Stimulated activated CD4-positive, alpha-beta T cell treated with anti-CD3 and anti-CD28 coated beads, Interleukin-2, amount 100 ng/mL, for 4 hours (primary cell): ENCODE measurements at regions not wholly inside any gene's neighbourhood (a gene's known extent, or its start where the extent isn't known, plus 50 kb on each side); places are given as distances from the start of the nearest gene placed in this dataset.
"Not testable (repeated sequence)": the region's sequence is repeated elsewhere in the genome, so short reads cannot be mapped to it uniquely, and the experiment has no call there.

Experiments
- DNase-seq: peaks from one replicate; pipeline ENCODE4 v3.0.0-alpha.2; 2020; ENCODE audit warnings: low read depth

GRCh38 chr20:1754306-1754705, 96.7 kb upstream of the SIRPG start:
- no peak for DNase-seq

GRCh38 chr20:1752045-1752444, 94.5 kb upstream of the SIRPG start:
- DNase-seq: no peak

DNA sequence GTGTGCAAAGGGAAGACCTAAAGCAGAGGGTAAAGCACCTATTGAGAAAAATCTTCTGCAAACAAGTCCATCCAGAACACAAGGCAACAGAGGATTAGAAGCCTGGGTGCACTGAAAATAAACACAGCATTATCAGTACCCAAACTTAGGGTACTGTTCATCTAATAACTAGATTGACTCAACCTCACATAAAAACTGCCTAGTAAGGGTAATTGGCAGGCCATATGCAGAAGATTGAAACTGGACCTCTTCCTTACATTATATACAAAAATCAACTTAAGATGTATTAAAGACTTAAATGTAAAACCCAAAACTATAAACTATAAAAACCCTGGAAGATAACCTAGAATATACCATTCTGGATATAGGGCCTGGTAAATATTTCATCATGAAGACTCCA, 91.2 kb upstream of the SIRPG start:
- DNase-seq: no peak

DNA sequence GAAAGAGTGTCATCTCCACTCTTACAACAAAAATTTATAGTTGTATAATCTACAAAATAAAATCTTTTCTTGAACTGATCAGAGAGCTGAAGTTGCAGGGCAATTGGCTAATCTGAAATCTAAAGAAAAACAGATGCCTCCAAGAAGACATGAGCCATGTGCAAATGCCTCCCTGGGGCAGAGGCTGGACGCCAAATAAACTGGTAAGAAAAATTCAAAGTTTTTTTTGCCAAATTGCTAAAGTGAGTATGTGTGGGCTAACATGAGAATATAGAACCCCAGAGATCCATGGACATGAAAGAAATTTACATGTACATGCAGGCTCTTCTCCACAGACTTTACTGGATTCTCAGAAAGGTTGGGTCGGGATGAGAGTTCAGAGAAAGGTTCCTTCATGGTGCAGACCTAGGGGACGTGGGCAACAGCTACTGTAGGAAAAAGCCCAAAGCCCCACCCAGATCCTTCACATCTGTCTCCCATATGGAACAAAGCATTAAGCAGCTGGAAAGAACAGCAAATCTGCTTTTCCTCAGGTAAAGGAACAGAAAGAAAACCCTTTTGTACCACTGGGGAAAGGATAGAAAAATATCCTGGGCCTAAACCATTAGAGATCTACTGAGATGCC, 90.5 kb upstream of the SIRPG start:
- no peak for DNase-seq

GRCh38 chr20:1742049-1742434, 84.5 kb upstream of the SIRPG start:
- DNase-seq: not testable (repeated sequence)

DNA sequence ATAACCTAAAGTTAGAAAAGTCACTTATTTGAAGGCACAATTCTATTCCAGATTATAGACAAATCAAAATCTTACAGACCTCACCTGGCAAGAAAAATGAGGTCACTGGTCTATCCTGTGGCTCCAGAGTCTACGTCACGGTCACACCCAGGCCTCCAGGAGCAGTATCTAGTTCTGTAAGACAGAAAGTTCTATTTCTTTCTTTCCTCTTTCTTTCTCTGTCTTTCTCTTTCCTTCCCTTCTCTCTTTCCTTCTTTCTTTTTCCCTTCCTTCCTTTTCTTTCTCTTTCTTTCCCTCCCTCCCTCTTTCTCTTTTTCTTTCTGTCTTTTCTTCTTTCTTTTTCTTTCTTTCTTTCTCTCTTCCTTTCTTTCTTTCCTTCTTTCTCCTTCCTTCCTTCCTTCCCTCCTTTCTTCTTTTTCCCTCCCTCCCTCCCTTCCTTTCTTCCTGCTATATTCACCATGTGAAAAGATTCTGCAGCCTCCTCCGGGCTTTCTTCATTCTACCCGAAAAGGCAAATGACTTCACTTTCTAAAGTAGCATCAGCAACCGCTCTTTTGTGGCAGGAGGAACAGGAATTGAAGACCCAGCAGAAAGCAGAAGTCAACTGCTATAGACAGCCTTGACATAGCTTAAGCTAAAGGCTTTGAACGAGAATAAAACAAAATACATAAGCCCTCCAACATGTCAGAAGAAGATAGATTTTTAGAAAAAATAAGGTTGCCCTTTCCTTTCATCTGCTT, 83.9 kb upstream of the SIRPG start:
- no peak for DNase-seq

- DNase-seq: no peak
Measured at GRCh38 chr20:1737134-1737533, 79.6 kb upstream of the SIRPG start.

- no peak for DNase-seq
Measured at GRCh38 chr20:1735417-1736089, 78.0 kb upstream of the SIRPG start.

DNA sequence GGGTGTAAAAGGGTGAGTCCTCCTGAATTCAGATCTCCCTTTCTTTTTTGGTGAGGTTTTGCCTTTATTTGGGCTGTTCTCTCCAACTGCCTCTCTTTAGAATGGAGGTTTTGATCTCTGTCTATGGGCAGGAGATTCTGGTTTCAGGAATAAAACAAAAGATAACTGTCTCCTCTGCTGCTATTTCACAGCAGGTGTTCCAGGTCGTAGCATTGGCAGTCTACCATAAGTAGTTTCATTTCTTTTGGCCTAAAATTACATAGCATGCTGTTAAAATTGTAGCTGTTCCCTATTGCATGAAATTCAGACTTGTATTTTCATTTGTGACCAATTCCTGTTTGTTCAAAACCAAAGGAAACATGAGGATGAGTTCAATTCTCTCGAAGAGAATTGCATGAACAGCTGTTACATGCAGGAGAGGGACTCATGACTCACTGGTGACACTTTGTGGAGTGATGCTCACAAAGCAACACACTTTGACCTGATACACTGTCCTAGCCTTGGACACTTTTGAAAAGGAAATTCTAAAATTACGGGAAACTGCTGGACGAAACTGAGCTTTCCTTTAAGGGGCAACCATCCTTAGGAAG, 76.8 kb upstream of the SIRPG start:
- DNase-seq: peak; percentile 25

GRCh38 chr20:1731828-1732375, 74.3 kb upstream of the SIRPG start:
- peak; percentile 59 for DNase-seq

DNA sequence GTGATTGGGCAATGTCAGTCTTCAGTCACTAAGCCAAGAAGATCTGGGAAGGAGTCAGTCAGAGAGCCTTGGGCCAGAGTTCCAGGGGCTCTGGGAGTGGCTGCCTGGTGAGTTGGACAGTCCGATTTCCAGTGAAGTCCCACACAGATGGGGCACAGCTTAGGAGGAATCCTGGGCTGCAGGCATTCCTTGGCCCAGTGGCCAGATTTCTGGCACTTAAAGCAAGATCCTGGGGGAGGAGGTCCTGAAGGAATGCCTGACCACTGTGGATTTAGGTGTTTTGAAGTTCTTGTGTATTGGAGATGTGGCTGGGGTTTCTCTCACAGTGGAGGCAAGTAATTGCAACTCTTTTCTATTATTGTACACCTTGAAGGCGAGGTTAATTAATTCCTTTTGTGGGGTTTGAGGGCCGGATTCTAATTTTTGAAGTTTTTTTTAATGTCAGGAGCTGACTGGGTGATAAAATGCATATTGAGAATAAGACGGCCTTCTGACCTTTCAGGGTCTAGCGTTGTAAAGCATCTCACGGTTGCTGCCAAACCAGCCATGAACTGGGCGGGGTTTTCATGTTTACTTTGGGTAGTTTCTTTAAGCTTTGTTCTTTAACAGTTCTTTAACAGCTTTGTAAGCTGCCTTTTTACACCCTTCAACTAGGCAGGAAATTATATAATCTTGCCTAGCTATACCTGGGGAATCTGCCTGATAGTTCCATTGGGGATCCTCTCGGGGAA, 73.6 kb upstream of the SIRPG start:
- DNase-seq: not testable (repeated sequence)

DNA sequence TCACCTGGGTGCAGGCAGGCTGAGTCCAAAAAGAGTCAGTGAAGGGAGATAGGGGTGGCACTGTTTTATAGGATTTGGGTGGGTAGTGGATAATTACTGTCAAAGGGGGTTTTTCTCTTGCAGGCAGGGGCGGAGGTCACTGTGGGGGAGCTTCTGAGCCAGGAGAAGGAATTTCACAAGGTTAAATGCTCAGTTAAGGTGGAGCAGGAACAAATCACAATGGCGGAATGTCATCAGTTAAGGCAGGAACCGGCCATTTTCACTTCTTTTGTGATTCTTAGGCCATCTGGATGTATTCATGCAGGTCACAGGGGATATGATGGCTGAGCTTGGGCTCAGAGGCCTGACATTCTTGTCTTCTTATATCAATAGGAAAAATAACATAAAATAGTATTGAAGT, 69.7 kb upstream of the SIRPG start:
- not testable (repeated sequence) for DNase-seq

DNA sequence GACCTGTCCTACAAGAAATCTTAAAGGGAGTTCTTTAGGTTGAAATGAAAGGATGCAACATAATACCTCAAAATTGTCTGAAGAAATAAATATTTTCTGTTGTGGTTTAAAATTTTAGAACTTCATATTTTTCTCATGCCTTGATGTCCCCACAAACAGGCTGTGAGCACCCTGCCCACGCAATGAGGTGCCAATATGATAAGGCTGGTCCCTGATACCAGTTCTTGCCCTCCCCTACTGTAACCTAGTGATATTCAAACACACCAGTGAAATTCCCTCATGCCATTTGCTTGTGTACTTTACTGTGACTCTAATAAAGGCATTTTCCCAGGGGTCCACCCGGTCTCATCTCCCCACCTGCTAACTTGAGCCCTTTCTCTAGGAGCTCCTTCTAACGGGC, 67.3 kb upstream of the SIRPG start:
- DNase-seq: no peak

DNA sequence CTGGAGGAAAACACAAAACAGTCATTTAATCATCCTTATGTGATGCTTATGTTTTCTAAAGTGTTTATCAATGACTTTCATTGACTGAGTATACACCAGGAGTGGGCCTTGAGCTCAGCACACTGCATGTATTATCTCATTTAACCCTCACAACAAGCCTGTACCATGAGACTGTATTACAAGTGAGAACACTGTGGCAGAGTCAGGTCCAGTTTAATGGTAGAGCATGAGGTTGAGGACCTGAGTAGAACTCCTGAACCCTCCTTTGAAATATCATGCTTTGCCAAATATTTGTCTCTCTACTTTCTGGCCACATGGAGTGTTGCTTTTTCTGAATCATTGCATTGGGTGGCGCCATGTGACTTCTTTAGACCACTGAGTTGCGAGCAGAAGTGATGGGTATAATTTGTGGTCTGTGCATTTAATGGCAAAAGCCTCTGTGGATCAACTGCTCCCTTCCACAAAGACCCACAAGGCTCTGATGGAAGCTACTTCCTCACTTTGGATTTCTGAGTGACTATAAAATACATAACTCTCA, 65.0 kb upstream of the SIRPG start:
- DNase-seq: no peak

GRCh38 chr20:1721687-1722512, 64.3 kb upstream of the SIRPG start:
- DNase-seq: no peak

DNA sequence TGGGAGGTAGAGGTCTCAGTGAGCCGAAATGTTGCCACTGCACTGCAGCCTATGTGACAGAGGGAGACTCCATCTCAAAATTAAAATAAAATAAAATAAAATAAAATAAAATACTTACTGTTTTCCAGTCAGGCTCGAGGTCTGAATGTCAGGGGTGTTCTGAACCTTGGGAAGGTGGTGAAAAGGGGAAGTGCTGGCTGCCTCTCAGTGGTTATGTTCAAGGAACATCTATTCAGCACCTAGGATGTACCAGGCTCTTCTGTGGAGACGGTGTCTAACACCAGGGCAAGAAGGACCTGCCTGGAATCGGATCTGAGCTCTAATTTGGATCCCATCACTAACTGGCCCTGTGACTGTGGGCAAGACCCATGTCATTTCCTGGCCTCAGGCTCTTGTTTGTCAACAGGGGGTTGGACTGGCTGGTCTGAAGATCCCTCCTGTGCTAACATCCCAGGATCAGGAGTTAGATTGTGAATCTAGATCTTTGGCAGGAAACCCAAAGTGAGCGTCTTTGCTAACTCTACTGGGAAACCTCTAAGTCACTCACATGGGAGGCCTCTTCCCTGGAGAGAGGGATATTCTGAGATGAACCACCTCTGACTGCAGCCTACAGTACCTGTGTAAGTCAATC, 63.4 kb upstream of the SIRPG start:
- DNase-seq: no peak

DNA sequence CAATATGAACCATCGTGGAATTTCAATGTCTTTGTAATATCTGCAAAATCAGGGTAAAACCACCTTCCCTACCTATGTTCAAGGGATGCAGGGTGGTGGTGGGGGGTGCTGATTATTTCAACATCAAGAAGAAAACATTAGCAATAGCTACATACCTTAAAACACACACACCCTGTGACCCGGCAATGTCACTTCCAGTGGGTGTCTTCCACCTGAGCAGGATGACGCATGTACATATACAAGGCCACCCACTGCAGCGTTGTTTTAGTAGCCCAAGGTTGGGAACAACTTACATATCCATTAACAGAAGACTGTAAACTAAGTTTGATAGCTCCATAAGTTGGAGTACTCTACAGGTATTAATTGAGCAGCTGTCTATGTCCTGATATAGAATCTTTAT, 62.6 kb upstream of the SIRPG start:
- DNase-seq: no peak

DNA sequence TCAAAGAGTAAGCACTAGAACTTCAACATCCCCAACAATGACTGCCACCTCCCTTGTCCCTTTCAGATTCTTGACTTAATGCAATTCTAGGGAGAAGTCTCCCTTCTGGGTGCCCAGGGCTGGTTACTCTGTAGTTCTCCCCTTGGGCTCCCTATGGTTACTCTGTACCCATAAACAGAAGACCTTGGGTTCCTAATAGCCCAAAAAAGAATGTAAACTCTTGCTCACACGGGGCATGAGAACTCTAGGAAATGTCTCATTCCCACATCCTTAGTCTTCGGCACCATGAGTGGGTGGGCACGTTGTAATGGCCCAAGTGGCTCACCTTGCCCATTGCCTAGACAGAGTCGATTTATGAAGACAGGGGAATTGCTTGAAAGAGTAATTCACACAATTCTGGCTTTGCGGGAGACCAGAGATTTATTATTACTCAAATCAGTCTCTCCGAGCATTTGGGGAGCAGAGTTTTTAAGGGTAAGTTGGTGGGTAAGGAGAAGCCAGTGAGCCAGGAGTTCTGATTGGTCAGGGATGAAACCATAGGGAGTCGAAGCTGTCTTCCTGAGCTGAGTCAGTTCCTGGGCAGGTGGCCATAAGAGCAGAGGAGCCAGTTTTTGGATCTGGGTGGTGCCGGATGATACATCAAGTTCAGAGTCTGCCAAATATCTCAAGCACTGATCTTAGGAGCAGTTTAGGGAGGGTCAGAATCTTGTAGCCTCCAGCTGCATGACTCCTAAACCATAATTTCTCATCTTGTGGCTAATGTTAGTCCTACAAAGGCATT, 61.2 kb upstream of the SIRPG start:
- no peak for DNase-seq
